ENCODE measurements at regions not wholly inside any gene's neighbourhood (a gene's known extent, or its start where the extent isn't known, plus 50 kb on each side); places are given as distances from the start of the nearest gene placed in this dataset.
"Not testable (repeated sequence)": the region's sequence is repeated elsewhere in the genome, so short reads cannot be mapped to it uniquely, and the experiment has no call there.

DNA sequence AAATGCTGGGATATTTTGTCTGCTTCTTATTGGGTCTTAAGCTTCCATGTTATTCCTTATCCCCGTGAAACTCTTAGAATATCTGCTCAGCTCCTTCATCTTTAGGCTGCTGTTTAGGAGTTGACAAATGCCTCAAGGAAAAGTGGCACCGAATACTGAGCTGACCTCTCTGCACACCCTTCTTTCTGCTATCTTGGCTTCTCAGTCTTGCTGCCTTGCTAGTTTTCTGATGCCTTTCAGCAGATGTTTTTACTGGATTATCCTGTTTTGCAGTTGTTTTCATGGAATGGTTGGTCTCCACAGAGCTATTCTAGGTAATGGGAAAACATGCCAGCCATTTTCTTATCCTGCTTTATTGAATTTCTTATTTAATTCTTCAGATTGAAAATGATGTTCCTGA lies 86.3 kb downstream of the GYPE start:
- no peak overlapping the region for H3K9ac ChIP-seq (ENCODE audit: control insufficient read depth, insufficient read depth, low read length)
- CTCF ChIA-PET, result no interaction called here
- H3K4me3 ChIP-seq, result no peak overlapping the region
- TF ChIP-seq HDAC2 (IDR thresholded peaks at IDR 0.05), result no peak
- no peaks in the 10 kb centered on the region for H3K27me3 ChIP-seq (replicated peaks in 1 of 2; ENCODE audit: control insufficient read depth in 2 of 2, insufficient read depth in 2 of 2, low read length in 1 of 2)
- H3K36me3 ChIP-seq (ENCODE audit: control insufficient read depth in 2 of 2, insufficient read depth in 2 of 2, low read length in 1 of 2), result no peaks in the 10 kb centered on the region
- H3K9me3 ChIP-seq (replicated peaks; ENCODE audit: control insufficient read depth, insufficient read depth, low read length), result no peaks in the 10 kb centered on the region
- FAIRE-seq (no peak), DNase-seq (ENCODE audit: low read depth, low spot score) (no peak), ATAC-seq (no peak)
- SMC1A ChIA-PET (ENCODE audit: uncharacterized antibody, unreplicated experiment), result interaction anchor here (0.6 kb wide), 1 partner anchor 42 kb away, joined by 3 read pairs; no protein-coding TSS in a partner anchor
- H2AFZ ChIP-seq (ENCODE audit: control insufficient read depth, low read depth, low read length), result no peak overlapping the region
- no peaks in the 10 kb centered on the region for H3K4me1 ChIP-seq (ENCODE audit: control insufficient read depth, insufficient read depth, low read length)
- POLR2A ChIA-PET, result no interaction called here
- H3K4me2 ChIP-seq (ENCODE audit: control insufficient read depth, insufficient read depth), result no peak overlapping the region
- in situ Hi-C loops (cut with MboI) (no loop called here), intact Hi-C loops (cut with micrococcal nuclease; ENCODE audit: unreplicated experiment) (no loop called here)
- H3K79me2 ChIP-seq (ENCODE audit: control insufficient read depth, insufficient read depth, low read length), result no peaks in the 10 kb centered on the region
- WGBS (ENCODE audit: insufficient coverage, insufficient replicate concordance, low lambda C conversion rate, missing lambda C conversion rate), result 20% methylated on average over 2 of the region's 2 CpGs
- H3K27ac ChIP-seq (ENCODE audit: control insufficient read depth, insufficient read depth), result no peak overlapping the region
- BruUV-seq (replicated peaks), result no TSS peak
- RAD21 ChIA-PET (ENCODE audit: unreplicated experiment), result no interaction called here
- H4K20me1 ChIP-seq (ENCODE audit: control insufficient read depth, insufficient read depth), result no peaks in the 10 kb centered on the region

DNA sequence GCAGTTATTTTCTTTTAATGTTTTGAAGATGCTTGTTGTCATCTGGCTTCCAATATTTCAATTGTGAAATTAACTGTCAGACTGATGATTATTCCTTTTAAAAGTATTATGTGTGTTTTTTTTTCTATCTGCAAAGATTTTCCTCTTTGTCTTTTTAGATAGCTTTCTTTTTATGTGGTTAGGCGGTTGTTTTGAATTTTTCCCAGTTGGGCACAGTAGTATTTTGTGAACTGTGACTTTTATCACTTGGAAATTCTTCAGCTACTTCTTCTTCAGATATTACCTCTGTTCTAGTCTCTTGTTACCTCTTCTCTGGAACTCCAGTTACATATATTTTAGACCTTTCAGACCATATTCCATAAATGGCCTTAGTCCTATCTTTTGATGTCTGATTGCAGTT lies 87.5 kb downstream of the GYPE start:
- H2AFZ ChIP-seq (ENCODE audit: control insufficient read depth, low read depth, low read length); CTCF ChIA-PET; H3K4me2 ChIP-seq (ENCODE audit: control insufficient read depth, insufficient read depth); POLR2A ChIA-PET; H3K9ac ChIP-seq (ENCODE audit: control insufficient read depth, insufficient read depth, low read length); H3K4me3 ChIP-seq; RAD21 ChIA-PET (ENCODE audit: unreplicated experiment); in situ Hi-C loops (cut with MboI); BruUV-seq (replicated peaks); H3K4me1 ChIP-seq (ENCODE audit: control insufficient read depth, insufficient read depth, low read length); DNase-seq (ENCODE audit: low read depth, low spot score); H3K36me3 ChIP-seq (ENCODE audit: control insufficient read depth in 2 of 2, insufficient read depth in 2 of 2, low read length in 1 of 2); FAIRE-seq; H3K27ac ChIP-seq (ENCODE audit: control insufficient read depth, insufficient read depth); H3K79me2 ChIP-seq (ENCODE audit: control insufficient read depth, insufficient read depth, low read length); H3K27me3 ChIP-seq (replicated peaks in 1 of 2; ENCODE audit: control insufficient read depth in 2 of 2, insufficient read depth in 2 of 2, low read length in 1 of 2); ATAC-seq; H4K20me1 ChIP-seq (ENCODE audit: control insufficient read depth, insufficient read depth); H3K9me3 ChIP-seq (replicated peaks; ENCODE audit: control insufficient read depth, insufficient read depth, low read length); intact Hi-C loops (cut with micrococcal nuclease; ENCODE audit: unreplicated experiment); SMC1A ChIA-PET (ENCODE audit: uncharacterized antibody, unreplicated experiment): not testable (repeated sequence)
- WGBS (ENCODE audit: insufficient coverage, insufficient replicate concordance, low lambda C conversion rate, missing lambda C conversion rate), result 0% methylated on average over 1 of the region's 1 CpG

DNA sequence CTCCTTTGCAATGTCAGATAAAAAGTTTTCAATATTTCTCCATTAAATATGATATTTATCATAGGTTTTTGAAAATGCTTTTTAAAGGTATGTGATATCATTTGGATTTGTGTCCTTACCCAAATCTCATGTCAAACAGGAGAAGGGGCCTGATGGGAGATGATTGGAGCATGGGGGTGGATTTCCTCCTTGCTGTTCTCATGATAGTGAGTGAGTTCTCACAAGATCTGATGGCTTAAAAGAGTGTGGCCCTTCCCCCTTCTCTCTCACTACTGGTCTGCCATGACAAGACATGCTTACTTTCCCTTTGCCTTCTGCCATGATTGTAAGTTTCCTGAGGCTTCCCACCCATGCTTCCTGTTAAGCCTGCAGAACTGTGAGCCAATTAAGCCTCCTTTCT lies 90.0 kb downstream of the GYPE start:
- H3K79me2 ChIP-seq (ENCODE audit: control insufficient read depth, insufficient read depth, low read length); H3K27me3 ChIP-seq (replicated peaks in 1 of 2; ENCODE audit: control insufficient read depth in 2 of 2, insufficient read depth in 2 of 2, low read length in 1 of 2); FAIRE-seq; DNase-seq (ENCODE audit: low read depth, low spot score); H3K4me3 ChIP-seq; intact Hi-C loops (cut with micrococcal nuclease; ENCODE audit: unreplicated experiment); H3K4me2 ChIP-seq (ENCODE audit: control insufficient read depth, insufficient read depth); POLR2A ChIA-PET; in situ Hi-C loops (cut with MboI); H3K27ac ChIP-seq (ENCODE audit: control insufficient read depth, insufficient read depth); H3K36me3 ChIP-seq (ENCODE audit: control insufficient read depth in 2 of 2, insufficient read depth in 2 of 2, low read length in 1 of 2); SMC1A ChIA-PET (ENCODE audit: uncharacterized antibody, unreplicated experiment); RAD21 ChIA-PET (ENCODE audit: unreplicated experiment); CTCF ChIA-PET; BruUV-seq (replicated peaks); ATAC-seq; H3K9ac ChIP-seq (ENCODE audit: control insufficient read depth, insufficient read depth, low read length); H2AFZ ChIP-seq (ENCODE audit: control insufficient read depth, low read depth, low read length); H4K20me1 ChIP-seq (ENCODE audit: control insufficient read depth, insufficient read depth); H3K4me1 ChIP-seq (ENCODE audit: control insufficient read depth, insufficient read depth, low read length); H3K9me3 ChIP-seq (replicated peaks; ENCODE audit: control insufficient read depth, insufficient read depth, low read length): not testable (repeated sequence)

DNA sequence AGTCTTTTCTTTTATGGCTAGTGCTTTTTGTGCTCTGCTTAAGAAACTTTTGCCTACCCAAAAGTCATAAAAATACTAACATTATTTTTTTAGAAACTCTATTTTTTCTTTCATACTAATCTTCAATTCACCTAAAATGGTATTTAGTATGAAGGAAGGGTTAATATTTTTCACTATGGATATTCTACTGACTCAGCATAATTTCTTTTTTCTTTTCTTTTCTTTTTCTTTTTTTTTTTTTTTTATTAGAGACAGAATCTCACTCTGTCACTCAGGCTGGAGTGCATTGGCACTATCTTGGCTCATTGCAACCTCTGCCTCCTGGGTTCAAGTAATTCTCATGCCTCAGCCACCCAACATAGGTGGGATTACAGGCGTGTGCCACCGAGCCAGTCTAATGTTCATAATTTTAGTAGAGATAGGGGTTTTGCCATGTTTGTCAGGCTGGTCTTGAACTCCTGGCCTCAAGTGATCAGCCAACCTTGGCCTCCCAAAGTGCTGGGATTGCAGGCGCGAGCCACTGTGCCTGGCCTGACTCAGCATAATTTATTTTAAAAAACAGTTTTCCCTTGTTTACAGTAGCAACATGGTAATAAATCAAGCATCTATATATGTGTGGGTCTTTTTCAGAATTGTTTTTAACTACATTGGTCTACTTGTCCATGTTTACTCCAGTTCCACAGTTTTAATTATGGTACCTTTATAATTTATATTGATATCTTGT lies 91.8 kb downstream of the GYPE start:
- RAD21 ChIA-PET (ENCODE audit: unreplicated experiment); in situ Hi-C loops (cut with MboI): not testable (repeated sequence)

More for the DNA sequence above, 91.8 kb downstream of the GYPE start:
- DNase-seq (ENCODE audit: low read depth, low spot score); H3K36me3 ChIP-seq (ENCODE audit: control insufficient read depth in 2 of 2, insufficient read depth in 2 of 2, low read length in 1 of 2); H3K79me2 ChIP-seq (ENCODE audit: control insufficient read depth, insufficient read depth, low read length); H3K4me1 ChIP-seq (ENCODE audit: control insufficient read depth, insufficient read depth, low read length); BruUV-seq (replicated peaks); POLR2A ChIA-PET; CTCF ChIA-PET; H2AFZ ChIP-seq (ENCODE audit: control insufficient read depth, low read depth, low read length); H3K9me3 ChIP-seq (replicated peaks; ENCODE audit: control insufficient read depth, insufficient read depth, low read length); H3K9ac ChIP-seq (ENCODE audit: control insufficient read depth, insufficient read depth, low read length); intact Hi-C loops (cut with micrococcal nuclease; ENCODE audit: unreplicated experiment); ATAC-seq; FAIRE-seq; H4K20me1 ChIP-seq (ENCODE audit: control insufficient read depth, insufficient read depth); H3K27ac ChIP-seq (ENCODE audit: control insufficient read depth, insufficient read depth); SMC1A ChIA-PET (ENCODE audit: uncharacterized antibody, unreplicated experiment); H3K4me2 ChIP-seq (ENCODE audit: control insufficient read depth, insufficient read depth); H3K4me3 ChIP-seq; H3K27me3 ChIP-seq (replicated peaks in 1 of 2; ENCODE audit: control insufficient read depth in 2 of 2, insufficient read depth in 2 of 2, low read length in 1 of 2): not testable (repeated sequence)
- WGBS (ENCODE audit: insufficient coverage, insufficient replicate concordance, low lambda C conversion rate, missing lambda C conversion rate), result 62% methylated on average over 4 of the region's 4 CpGs

Data from GM12878 (cell line).